DND-41 (cell line): ENCODE measurements at regions not wholly inside any gene's neighbourhood (a gene's known extent, or its start where the extent isn't known, plus 50 kb on each side); places are given as distances from the start of the nearest gene placed in this dataset.
"Not testable (repeated sequence)": the region's sequence is repeated elsewhere in the genome, so short reads cannot be mapped to it uniquely, and the experiment has no call there.

Experiments used
- EZH2 ChIP-seq: IDR thresholded peaks from 3 replicates; pipeline ENCODE4 v1.6.1; 2012; ENCODE audit warnings: borderline replicate concordance, low read depth, mild to moderate bottlenecking, moderate library complexity, low read length, inconsistent platforms; ENCODE audit not compliant: severe bottlenecking
- TF ChIP-seq, protein P1 (sequence below): IDR thresholded peaks from 2 replicates; pipeline ENCODE4 v1.5.1; 2012; ENCODE audit warnings: borderline replicate concordance, low read length, moderate library complexity, mild to moderate bottlenecking; ENCODE audit not compliant: poor library complexity, severe bottlenecking; ENCODE audit errors: extremely low read depth

DNA sequence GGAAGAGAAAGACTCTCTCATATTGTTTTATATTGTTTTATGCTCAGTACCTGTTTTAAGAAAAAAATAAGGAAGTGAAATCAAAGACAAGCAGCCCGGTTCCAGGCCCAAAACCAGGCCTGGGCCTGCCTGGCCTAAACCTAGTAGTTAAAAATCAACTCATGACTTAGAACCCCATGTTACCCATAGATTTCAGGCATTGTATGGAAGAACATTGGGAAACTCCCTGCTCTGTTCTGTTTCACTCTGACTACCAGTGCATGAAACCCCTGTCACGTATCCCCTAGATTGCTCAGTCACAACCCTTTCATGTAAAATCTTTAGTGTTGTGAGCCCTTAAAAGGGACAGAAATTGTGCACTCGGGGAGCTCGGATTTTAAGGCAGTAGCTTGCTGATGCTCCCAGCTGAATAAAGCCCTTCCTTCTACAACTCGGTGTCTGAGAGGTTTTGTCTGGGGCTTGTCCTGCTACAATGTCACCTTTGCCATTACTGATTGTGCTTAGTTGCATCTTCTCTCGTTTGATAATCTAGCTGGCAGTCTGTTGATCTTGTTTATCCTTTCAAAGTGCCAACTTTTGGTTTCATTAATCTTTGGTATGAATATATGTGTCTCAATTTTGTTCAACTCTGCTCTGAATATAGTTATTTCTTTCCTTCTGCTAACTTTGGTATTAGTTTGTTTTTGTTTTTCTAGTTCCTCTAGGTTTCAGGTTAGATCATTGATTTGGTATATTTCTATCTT is 842.8 kb upstream of the NDST4 start:
- TF ChIP-seq, protein P1, sequence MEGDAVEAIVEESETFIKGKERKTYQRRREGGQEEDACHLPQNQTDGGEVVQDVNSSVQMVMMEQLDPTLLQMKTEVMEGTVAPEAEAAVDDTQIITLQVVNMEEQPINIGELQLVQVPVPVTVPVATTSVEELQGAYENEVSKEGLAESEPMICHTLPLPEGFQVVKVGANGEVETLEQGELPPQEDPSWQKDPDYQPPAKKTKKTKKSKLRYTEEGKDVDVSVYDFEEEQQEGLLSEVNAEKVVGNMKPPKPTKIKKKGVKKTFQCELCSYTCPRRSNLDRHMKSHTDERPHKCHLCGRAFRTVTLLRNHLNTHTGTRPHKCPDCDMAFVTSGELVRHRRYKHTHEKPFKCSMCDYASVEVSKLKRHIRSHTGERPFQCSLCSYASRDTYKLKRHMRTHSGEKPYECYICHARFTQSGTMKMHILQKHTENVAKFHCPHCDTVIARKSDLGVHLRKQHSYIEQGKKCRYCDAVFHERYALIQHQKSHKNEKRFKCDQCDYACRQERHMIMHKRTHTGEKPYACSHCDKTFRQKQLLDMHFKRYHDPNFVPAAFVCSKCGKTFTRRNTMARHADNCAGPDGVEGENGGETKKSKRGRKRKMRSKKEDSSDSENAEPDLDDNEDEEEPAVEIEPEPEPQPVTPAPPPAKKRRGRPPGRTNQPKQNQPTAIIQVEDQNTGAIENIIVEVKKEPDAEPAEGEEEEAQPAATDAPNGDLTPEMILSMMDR: not testable (repeated sequence)
- TF ChIP-seq EZH2: not testable (repeated sequence)
